Stimulated activated CD4-positive, alpha-beta T cell treated with anti-CD3 and anti-CD28 coated beads, Interleukin-12 subunit alpha, Interleukin-12 subunit beta, amount 100 ng/mL, for 4 hours (primary cell): ENCODE measurements at regions not wholly inside any gene's neighbourhood (a gene's known extent, or its start where the extent isn't known, plus 50 kb on each side); places are given as distances from the start of the nearest gene placed in this dataset.
A peak's percentile ranks its signal among the peaks of the same experiment; 100 is the strongest.
"Not testable (repeated sequence)": the region's sequence is repeated elsewhere in the genome, so short reads cannot be mapped to it uniquely, and the experiment has no call there.

Source experiments
- DNase-seq: peaks from one replicate; pipeline ENCODE4 v3.0.0-alpha.2; 2020

DNA sequence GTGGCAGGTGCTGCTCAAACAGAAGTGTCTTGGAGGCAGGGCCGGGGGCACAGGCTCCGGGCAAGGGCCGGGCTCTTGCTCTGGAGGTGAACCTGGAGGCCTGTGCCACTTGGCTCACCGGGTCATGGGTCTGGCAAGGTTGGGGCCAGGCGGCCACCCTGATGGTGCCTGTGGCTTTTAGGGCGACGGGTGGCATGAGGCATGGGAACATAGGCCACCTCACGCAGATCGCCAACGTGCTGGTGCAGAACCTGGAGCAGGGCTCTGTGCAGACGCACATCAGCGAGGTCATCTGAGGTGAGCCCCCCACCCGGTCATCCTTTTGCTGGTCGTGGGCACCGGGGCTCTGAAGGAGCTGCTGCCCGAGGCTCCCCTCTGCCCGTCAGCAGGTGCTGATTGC is 202.7 kb downstream of the LIPI start:
- not testable (repeated sequence) for DNase-seq

DNA sequence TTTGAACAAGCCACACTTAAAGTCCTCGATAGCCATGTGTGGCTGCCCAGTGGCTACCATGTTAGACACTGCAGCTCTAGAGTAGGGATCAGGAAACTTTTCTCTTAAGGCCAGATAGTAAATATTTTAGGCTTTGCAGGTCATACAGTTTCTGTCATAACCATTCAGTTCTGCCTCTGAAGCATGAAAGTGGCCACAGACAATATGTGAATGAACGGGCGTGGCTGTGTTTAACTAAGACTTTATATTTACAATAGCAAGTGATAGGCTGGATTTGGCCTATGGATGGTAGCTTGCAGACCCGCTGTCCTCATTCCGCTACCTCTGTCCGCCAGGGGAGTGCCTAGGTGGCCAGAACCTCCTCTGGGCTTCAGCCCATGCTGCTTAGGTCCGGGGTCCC is 204.6 kb downstream of the LIPI start:
- DNase-seq, result not testable (repeated sequence)

DNA sequence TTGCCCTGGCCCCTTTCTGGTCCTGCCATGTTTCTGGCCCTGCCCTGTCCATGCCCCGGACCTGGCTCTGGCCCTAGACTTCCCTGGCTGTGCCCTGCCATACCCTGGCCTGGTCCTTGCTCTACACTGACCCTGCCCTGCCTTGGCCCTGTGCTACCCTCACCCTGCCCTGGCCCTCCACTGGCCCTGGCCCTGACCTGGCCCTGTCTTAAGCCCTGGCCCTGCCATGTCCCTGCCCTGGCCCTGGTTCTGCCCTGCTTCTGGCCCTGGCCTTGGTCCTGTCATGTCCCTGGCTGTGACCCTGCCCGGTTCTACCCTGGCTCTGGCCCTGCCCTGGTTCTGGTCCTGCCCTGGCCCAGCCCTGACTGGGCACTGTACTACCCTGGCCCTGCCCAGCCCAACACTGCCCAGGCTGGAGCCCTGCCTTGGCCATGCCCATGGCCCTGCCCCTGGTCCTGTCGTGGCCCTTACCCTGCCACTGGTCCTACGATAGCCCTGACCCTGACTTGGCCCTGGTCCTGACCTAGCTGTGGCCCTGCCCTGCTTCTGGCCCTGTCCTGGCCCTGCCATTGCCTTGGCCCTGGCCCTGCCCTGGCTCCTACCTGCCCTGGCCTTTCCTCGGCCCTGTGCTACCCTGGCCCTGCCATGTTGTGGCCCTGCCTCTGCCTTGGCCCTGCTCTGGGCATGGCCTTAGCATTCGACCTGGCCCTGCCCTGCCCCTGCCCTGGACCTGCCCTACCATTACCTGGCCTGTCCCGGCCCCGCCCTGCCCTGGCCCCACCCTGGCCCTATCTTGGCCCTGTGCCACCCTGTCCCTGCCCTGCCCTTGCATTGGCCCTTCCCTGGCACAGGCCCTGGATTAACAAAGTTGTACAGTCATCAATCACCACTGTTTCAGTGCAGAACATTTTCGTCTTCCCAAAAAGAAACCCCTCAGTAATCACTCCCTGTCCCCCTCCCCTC is 223.5 kb downstream of the LIPI start:
- DNase-seq, result not testable (repeated sequence)

DNA sequence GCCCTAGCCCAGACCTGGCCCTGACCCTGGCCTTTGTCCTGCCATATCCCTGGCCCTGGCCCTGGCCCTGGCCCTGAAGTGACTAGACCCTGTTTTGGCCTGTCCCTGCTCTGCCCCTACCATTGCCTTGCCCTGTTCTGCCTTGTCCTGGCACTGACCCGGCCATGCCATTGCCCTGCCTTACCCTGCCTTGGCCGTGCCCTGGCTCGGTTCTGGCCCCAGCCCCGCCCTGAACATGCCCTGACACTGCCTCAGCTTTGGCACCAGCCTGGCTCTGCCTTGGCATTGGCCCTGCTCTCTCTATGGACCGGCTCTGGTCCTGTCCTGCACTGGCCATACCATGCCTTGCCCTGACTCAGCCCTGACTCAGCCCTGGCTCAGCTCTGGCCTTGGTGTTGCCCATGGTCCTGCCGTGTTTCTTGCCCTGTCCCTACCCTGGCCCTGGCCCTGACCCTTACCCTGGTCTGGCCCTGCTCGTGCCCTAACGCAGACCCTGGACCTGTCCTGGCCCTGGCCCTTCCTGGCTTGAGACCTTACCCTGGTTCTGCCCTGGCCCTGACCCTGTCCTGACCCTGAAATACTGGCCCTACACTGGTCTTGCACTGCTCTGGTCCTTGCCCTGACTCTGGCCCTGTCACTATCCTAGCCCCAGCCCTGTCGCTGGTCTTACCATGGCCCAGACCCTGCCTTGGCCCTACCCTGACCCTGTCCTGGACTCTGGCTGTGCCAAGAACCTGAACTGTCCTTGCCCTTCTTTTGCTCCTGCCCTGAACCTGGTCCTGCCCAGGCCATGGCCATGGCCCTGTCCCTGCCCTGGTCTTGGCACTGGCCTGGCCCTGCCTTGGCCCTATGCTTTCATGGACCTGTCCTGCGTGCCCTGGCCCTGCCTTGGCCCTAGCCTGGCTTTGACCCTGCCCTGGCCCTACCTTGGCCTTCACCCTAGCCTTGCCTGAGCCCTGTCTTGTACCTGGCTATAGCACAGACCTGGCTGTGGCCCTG is 224.6 kb downstream of the LIPI start:
- not testable (repeated sequence) for DNase-seq

DNA sequence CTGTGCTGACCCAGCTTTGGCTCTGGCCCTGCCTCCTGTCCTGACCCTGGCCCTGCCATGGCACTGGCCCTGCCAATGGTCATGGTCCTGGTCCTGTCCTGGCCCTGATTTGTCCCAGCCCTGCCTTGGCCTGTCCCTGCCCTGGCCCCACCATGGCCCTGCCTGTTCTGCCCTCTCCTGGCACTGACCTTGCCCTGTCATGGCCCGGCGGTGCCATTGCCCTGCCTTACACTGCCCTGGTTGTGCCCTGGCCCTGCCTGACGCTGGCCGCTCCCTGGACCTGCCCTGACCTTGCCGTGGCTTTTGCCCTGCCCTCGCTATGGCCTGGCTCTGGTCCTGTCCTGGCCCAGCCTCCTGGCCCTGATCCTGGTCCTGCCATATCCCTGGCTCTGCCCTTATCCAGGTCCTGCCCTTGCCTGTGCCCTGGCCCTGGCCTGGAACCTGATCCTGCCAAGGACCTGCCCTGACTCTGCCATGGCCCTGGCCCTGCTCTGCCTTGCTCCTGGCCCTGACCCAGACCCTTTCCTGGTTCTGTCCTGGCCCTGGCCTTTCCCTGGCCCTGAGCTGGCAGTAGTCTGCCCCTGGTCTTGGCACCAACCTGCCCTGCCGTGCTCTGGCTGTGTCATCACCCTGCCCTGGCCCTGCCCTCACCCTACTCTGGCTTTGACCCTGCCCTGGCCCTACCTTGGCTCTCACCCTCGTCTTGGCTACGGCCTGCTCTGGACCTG is 225.5 kb downstream of the LIPI start:
- not testable (repeated sequence) for DNase-seq

DNA sequence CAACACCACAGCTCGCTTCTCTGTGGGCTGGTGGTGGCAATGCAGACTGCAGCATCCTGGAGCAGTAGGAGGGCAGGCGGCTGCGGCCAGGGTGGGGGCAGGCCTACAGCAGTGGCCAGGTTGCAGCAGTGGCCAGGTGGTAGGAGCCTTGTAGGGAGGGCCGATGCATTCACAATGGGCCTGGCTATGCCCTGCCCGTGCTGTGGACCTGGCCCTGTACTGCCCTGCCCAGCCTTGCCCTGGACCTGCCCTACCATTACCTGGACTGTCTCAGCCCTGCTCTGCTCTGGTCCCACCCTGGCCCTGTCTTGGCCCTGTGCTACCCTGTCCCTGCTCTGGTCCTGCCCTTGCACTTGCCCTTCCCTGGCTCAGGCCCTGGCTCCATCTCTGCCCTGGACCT is 226.0 kb downstream of the LIPI start:
- not testable (repeated sequence) for DNase-seq

DNA sequence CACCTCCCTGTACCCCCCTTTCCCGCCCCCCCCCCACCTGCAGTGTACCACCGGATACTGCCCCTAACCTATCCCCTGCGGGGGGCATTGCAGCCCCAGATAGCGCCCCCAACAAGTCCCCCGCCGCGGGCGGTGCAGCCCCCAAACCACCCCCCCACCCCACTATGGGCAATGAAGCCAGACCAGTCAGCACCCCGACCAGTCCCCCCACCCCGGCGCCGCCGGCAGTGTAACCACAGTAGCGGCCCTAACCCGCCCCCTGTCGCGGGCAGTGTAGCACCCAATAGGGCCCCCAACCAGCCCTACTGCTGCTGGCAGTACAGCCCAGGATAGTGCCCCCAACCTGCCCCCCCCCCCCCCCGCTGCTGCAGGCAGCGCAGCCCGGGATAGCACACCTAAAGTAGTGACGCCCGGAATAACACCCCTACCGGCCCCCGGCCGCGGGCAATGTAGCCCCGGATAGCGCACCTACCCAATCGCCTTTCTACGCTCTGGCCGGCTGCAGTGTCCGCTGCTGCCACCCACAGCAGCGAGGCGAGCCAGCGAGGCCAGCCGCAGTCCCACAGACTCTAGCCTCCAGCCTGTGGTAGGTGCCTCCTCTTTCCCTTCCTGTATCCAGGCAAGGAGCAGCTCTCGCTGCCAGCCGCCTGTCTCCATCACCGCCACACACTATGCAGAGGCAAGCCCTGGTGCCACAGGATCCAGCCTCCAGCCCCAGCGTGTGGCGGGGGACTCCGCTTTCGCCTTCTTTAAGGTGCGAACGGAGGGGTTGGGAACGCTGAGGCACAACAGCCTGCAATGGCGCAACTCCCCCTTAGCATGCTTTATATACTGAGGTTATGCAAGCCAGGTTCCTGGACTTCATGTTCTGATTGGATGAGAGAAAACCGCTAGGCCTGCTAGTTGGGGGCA is 229.3 kb downstream of the LIPI start:
- DNase-seq, result not testable (repeated sequence)

DNA sequence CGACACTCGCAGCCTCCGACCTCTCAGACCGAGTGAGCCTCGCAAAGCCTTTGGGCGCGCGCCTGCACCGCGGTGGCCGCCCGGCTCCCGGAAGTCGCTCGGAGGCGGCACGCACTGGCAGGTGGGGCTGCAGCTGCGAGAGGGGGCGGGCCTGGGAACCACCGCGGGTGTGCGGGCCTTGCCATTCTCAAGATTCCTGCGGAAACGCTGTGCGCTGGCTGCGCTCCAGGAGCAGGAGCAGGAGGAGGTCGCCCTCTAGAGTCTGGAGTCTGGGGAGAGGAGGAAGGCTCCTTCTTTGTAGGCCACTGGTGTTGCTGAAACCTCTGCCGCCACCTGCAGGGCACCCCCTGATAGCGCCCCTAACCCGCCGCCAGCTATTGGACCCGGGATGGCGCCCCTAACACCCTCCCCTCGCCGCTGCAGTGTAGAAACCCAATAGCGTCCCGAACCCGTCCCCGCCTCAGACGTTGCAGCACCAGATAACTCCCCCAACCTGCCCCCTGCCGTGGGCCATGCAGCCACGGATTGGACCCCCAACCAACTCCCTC is 230.6 kb downstream of the LIPI start:
- peak; percentile 51 for DNase-seq

DNA sequence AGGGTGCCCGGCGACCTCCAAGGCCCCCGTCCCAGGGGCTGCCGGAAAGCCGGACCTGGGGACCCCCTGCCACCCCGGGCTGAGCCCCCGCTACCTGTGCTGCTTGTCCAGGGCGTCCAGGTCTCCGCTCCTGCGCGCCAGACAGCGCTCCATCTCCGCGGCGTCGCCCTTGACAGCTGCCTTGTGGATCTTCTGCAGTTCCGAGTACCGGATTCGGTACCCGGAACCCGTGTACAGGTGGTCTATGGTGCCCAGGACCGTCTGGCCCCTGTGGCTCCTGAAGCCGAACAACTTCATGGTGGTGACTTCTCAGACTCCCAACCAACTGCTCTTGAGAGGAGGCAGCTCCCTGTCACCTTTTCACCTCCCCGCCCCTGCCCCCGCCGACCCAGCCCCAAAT is 231.1 kb downstream of the LIPI start:
- not testable (repeated sequence) for DNase-seq

DNA sequence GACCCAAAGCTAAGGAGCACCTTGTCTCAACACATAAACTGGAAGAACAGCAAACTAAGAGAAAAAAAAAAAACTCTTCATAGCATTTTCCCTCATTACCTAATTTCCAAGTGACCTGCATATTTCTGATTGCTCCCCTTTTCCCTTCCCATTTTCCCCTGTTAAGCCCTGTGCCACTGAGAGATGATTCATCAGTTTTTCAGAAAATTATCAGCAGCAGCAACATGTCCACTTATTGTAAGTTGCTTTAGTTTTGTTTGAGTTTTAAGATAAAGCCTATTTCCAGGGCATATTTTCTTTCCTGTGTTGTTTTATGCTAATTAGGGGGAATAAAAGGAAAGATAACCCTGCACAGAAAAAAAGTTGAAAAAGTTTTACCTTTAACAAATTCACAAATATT is 236.2 kb downstream of the LIPI start:
- DNase-seq, result not testable (repeated sequence)

DNA sequence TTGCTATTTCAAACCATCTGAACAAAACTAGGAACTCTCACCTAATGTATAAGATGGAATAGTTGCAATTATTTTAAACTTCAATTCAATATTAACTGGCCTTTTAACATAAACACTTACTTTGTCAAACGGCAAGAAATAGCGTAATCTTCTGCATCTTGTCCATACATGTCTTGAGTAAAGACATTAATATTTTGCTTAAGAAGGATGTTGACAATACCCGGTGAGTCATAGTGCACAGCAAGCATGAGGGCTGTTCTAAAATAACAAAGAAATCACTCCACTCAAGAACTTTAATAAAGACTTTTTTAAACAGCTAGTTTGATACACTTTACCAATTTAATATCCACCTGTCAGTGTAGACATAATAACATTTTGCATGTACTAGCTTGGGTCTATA is 240.9 kb downstream of the LIPI start:
- DNase-seq, result not testable (repeated sequence)

DNA sequence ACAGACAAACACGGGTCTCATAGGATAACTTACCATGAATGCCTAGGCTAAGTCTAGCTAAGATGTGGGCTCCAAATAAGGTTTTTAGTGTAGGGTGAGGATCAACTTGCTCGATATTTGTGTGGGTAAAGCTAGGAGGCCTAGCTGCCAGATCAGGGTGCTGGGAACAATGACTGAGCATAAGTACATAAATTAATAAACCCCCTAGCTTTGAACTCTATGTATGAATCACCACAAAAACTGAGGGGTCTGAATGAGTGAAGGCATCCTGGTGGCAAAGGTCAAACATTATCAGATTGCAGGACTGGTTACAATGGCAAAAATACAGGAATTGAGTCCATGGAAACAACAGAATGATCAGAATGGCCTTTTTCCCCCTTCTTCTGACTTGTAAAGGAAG is 241.8 kb downstream of the LIPI start:
- not testable (repeated sequence) for DNase-seq

DNA sequence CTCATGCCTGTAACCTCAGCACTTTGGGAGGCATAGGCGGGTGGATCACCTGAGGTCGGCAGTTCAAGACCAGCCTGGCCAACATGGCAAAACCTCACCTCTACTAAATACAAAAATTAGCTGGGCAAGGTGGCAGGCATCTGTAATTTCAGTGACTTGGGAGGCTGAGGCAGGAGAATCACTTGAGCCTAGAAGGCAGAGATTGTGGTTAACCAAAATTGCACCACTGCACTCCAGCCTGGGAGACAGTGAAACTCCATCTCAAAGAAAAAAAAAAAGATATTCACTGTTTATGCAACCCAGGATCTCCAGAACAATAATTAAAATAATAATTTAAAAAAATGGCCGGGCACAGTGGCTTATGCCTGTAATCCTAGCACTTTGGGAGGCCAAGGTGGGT is 247.5 kb downstream of the LIPI start:
- DNase-seq, result not testable (repeated sequence)

DNA sequence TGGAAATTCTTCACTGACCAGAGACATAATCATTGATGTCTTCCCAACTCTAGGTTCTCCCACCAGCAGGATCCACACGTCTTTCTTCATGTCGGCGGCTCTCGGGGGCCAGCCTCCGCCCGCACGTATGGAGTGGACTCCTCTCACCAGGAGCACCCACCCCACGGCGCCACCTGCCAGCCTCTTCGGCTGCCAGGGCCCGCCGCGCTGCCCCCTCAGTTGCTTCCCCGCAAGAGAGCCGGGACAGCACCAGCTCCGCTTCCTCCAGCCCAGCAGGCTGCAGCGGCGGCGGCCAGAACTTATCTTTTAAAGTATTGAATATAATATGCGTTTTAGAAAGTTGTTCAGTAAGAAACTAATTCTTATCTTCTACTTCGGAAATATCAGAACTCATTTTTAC is 273.5 kb downstream of the LIPI start:
- DNase-seq, result no peak

DNA sequence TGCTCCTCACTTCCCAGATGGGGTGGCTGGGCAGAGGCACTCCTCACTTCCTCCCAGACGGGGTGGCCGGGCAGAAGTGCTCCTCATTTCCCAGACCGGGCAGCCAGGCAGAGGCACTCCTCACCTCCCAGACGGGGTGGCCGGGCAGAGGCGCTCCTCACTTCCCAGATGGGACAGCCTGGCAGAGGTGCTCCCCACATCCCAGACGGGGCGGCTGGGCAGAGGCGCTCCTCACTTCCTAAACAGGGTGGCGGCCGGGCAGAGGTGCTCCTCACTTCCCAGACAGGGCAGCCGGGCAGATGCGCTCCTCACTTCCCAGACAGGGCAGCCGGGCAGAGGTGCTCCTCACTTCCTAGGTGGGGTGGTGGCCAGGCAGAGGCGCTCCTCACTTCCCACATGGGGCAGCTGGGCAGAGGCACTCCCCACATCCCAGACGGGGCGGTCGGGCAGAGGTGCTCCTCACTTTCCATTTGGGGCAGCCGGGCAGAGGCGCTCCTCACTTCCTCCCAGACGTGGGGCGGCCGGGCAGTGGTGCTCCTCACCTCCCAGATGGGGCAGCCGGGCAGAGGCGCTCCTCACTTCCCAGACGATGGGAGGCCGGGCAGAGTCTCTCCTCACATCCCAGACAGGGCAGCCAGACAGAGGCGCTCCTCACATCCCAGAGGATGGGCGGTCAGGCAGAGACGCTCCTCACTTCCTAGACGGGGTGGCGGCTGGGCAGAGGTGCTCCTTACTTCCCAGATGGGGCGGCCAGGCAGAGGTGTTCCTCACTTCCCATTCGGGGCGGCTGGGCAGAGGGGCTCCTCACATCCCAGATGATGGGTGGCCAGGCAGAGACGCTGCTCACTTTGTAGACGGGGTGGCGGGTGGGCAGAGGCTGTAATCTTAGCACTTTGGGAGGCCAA is 274.5 kb downstream of the LIPI start:
- not testable (repeated sequence) for DNase-seq

DNA sequence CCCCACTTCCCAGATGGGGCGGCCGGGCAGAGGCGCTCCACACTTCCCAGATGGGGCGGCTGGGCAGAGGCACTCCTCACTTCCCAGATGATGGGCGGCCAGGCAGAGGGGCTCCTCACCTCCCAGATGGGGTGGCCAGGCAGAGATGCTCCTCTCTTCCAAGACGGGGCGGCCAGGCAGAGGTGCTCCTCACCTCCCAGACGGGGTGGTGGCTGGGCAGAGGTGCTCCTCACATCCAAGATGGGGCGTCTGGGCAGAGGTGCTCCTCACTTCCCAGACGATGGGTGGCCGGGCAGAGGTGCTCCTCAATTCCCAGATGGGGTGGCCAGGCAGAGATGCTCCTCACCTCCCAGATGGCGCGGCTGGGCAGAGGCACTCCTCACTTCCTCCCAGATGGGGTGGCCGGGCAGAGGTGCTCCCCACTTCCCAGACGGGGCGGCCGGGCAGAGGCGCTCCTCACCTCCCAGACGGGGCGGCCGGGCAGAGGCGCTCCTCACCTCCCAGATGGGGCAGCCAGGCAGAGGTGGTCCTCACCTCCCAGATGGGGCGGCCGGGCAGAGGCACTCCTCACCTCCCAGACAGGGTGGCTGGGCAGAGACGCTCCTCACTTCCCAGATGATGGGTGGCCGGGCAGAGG is 275.2 kb downstream of the LIPI start:
- not testable (repeated sequence) for DNase-seq

DNA sequence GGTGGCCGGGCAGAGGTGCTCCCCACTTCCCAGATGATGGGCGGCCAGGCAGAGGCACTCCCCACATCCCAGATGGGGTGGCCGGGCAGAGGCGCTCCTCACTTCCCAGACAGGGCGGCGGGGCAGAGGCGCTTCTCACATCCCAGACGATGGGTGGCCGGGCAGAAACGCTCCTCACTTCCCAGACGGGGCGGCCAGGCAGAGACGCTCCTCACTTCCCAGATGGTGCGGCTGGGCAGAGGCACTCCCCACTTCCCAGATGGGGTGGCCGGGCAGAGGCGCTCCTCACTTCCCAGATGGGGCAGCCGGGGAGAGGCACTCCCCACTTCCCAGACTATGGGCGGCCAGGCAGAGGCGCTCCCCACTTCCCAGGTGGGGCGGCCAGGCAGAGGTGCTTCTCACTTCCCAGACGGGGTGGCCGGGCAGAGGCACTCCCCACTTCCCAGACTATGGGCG is 275.8 kb downstream of the LIPI start:
- DNase-seq, result not testable (repeated sequence)

DNA sequence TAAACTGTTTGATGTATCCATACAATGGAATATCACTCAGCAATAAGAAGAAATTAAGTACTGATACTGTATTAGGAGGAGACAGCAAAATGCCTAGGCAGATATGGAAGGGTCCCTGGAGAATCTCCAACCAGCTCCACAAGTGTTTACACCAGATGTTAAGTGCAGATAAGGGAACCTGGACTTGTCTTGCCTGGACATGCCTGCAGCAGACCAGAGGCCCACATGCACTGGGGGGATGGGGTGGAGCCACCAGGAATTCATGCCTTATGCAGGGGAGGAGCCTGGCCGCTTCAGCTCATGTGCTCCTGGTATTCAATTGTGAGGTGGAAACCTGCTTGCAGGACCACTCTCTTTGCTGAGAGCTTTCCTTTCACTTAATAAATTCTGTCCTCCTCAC is 287.6 kb downstream of the LIPI start:
- DNase-seq, result not testable (repeated sequence)

DNA sequence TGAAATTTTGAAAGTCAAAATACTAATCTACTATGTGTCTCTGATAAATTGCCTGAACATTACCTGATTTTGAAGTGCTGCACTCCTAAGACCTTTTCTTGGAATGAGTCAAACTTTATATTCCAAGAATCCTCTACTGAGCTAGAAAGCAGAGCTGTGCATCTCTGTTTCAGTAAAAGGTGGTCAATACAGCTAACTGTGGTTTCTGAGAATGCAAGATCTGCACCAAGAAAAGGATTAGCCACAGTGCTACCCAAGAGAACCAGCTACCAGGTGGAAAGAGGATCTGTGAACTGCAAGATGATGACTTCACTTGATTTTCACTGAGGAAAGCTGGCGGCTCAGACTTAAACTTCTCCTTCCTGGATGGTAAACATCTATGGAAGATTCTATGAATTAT is 289.3 kb downstream of the LIPI start:
- not testable (repeated sequence) for DNase-seq
